PC-3 (cell line): ENCODE measurements at regions not wholly inside any gene's neighbourhood (a gene's known extent, or its start where the extent isn't known, plus 50 kb on each side); places are given as distances from the start of the nearest gene placed in this dataset.
"Not testable (repeated sequence)": the region's sequence is repeated elsewhere in the genome, so short reads cannot be mapped to it uniquely, and the experiment has no call there.

Experiments
- EZH2 ChIP-seq: fragments of 300-600 bp; sonication (generic); IDR thresholded peaks from one replicate; pipeline ENCODE4 v1.6.1; 2017; ENCODE audit warnings: antibody characterized with exemption, mild to moderate bottlenecking, low read length; ENCODE audit not compliant: unreplicated experiment
- EZH2phosphoT487 ChIP-seq: fragments of 300-600 bp; sonication (generic); IDR thresholded peaks from 2 replicates; pipeline ENCODE4 v1.6.1; 2018; ENCODE audit warnings: mild to moderate bottlenecking, antibody characterized with exemption, low read length, borderline replicate concordance
- TF ChIP-seq, protein P1 (sequence below): fragments of 300-600 bp; sonication (generic); conservative IDR thresholded peaks from 2 replicates; pipeline ENCODE4 v1.5.1; 2017; ENCODE audit warnings: antibody characterized with exemption, low read depth, mild to moderate bottlenecking, low read length

GRCh38 chr12:124669271-124669721 is 101.9 kb upstream of the NCOR2 start:
- TF ChIP-seq, protein P1, sequence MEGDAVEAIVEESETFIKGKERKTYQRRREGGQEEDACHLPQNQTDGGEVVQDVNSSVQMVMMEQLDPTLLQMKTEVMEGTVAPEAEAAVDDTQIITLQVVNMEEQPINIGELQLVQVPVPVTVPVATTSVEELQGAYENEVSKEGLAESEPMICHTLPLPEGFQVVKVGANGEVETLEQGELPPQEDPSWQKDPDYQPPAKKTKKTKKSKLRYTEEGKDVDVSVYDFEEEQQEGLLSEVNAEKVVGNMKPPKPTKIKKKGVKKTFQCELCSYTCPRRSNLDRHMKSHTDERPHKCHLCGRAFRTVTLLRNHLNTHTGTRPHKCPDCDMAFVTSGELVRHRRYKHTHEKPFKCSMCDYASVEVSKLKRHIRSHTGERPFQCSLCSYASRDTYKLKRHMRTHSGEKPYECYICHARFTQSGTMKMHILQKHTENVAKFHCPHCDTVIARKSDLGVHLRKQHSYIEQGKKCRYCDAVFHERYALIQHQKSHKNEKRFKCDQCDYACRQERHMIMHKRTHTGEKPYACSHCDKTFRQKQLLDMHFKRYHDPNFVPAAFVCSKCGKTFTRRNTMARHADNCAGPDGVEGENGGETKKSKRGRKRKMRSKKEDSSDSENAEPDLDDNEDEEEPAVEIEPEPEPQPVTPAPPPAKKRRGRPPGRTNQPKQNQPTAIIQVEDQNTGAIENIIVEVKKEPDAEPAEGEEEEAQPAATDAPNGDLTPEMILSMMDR: not testable (repeated sequence)
- not testable (repeated sequence) for TF ChIP-seq EZH2, EZH2phosphoT487
